ENCODE measurements at regions not wholly inside any gene's neighbourhood (a gene's known extent, or its start where the extent isn't known, plus 50 kb on each side); places are given as distances from the start of the nearest gene placed in this dataset.

- CTCF ChIA-PET, result no interaction called here
- RAD21 ChIA-PET (ENCODE audit: low non-redundant PET in 1 of 2, low total read pairs in 2 of 2, uncharacterized antibody in 2 of 2, unreplicated experiment in 2 of 2), result no interaction called here
- no peak for ATAC-seq
- Histone ChIP-seq H3K27ac (ENCODE audit: low read depth, low read length) (no peak overlapping the region), H3K9me2 (ENCODE audit: insufficient read depth) (no peaks in the 10 kb centered on the region), H3K9ac (ENCODE audit: low read length) (no peak overlapping the region), H3K27me3 (ENCODE audit: insufficient read depth, low read length) (no peaks in the 10 kb centered on the region), H3K4me1 (ENCODE audit: control insufficient read depth in 1 of 2, insufficient read depth in 2 of 2, low read length in 2 of 2) (peaks cover 0 to 12% of the 10 kb centered on the region in 2 experiments; a peak in 1 of 4 replicates), H3K4me2 (ENCODE audit: low read length) (no peak overlapping the region), H4K20me1 (ENCODE audit: insufficient read depth) (no peaks in the 10 kb centered on the region), H3K36me3 (ENCODE audit: control insufficient read depth in 1 of 2, insufficient read depth in 2 of 2, low read length in 2 of 2) (no peaks in the 10 kb centered on the region), H3K9me3 (ENCODE audit: control insufficient read depth in 1 of 2, insufficient read depth in 1 of 2, low read depth in 1 of 2, low read length in 2 of 2) (no peaks in the 10 kb centered on the region), H3K4me3 (replicated peaks in 1 of 2; ENCODE audit: low read depth in 1 of 2, low read length in 2 of 2) (no peak overlapping the region), H3K79me2 (ENCODE audit: insufficient read depth, low read length) (no peaks in the 10 kb centered on the region), H2AFZ (ENCODE audit: low read depth, low read length, poor library complexity, severe bottlenecking) (no peak overlapping the region)
- no peak for DNase-seq (ENCODE audit: low read depth, low spot score)
- TF ChIP-seq EGR1 (IDR thresholded peaks at IDR 0.05; ENCODE audit: low read depth), result no peak
- TF ChIP-seq ATF3 (IDR thresholded peaks at IDR 0.05), result no peak
- no peak for TF ChIP-seq POLR2AphosphoS5 (IDR thresholded peaks at IDR 0.05; ENCODE audit: low read depth, low read length)
- no peak for TF ChIP-seq CEBPB (IDR thresholded peaks at IDR 0.05; ENCODE audit: low read depth)
- TF ChIP-seq CBX3 (IDR thresholded peaks at IDR 0.05; ENCODE audit: low read depth), result no peak
- TF ChIP-seq YY1 (IDR thresholded peaks at IDR 0.05; ENCODE audit: extremely low read depth, insufficient replicate concordance, low read depth, low read length), result no peak
- TF ChIP-seq TCF7L2 (IDR thresholded peaks at IDR 0.05; ENCODE audit: borderline replicate concordance, extremely low read depth, insufficient read depth, insufficient read length), result no peak
- TF ChIP-seq JUND (IDR thresholded peaks at IDR 0.05), result no peak
- no peak for TF ChIP-seq FOSL1 (IDR thresholded peaks at IDR 0.05; ENCODE audit: low read depth)
- no TSS peak for BruUV-seq (replicated peaks)
- intact Hi-C loops (cut with micrococcal nuclease), result no loop called here
- POLR2A ChIA-PET, result no interaction called here
Measured at GRCh38 chr1:43035821-43036741, 77.4 kb upstream of the SLC2A1 start.

GRCh38 chr1:43034778-43035177 is 76.1 kb upstream of the SLC2A1 start:
- Histone ChIP-seq H4K20me1 (ENCODE audit: insufficient read depth) (no peaks in the 10 kb centered on the region), H3K79me2 (ENCODE audit: insufficient read depth, low read length) (no peaks in the 10 kb centered on the region), H2AFZ (ENCODE audit: low read depth, low read length, poor library complexity, severe bottlenecking) (peak overlapping the region; percentile 77), H3K9ac (ENCODE audit: low read length) (no peak overlapping the region), H3K9me2 (ENCODE audit: insufficient read depth) (no peaks in the 10 kb centered on the region), H3K27me3 (ENCODE audit: insufficient read depth, low read length) (no peaks in the 10 kb centered on the region), H3K27ac (ENCODE audit: low read depth, low read length) (no peak overlapping the region), H3K4me3 (replicated peaks in 1 of 2; ENCODE audit: low read depth in 1 of 2, low read length in 2 of 2) (no peak overlapping the region), H3K36me3 (ENCODE audit: control insufficient read depth in 1 of 2, insufficient read depth in 2 of 2, low read length in 2 of 2) (no peaks in the 10 kb centered on the region), H3K4me2 (ENCODE audit: low read length) (no peak overlapping the region), H3K4me1 (ENCODE audit: control insufficient read depth in 1 of 2, insufficient read depth in 2 of 2, low read length in 2 of 2) (peaks cover 0 to 12% of the 10 kb centered on the region in 2 experiments; a peak in 1 of 4 replicates), H3K9me3 (ENCODE audit: control insufficient read depth in 1 of 2, insufficient read depth in 1 of 2, low read depth in 1 of 2, low read length in 2 of 2) (no peaks in the 10 kb centered on the region)
- ATAC-seq (no peak), DNase-seq (ENCODE audit: low read depth, low spot score) (no peak)
- ChIA-PET POLR2A (no interaction called here), RAD21 (ENCODE audit: low non-redundant PET in 1 of 2, low total read pairs in 2 of 2, uncharacterized antibody in 2 of 2, unreplicated experiment in 2 of 2) (no interaction called here), CTCF (no interaction called here)
- no TSS peak for BruUV-seq (replicated peaks)
- intact Hi-C loops (cut with micrococcal nuclease), result no loop called here
- no peak for TF ChIP-seq EZH2phosphoT487 (IDR thresholded peaks at IDR 0.05; ENCODE audit: borderline replicate concordance)
- TF ChIP-seq EGR1 (IDR thresholded peaks at IDR 0.05; ENCODE audit: low read depth), result no peak
- TF ChIP-seq CBX3 (IDR thresholded peaks at IDR 0.05; ENCODE audit: low read depth), result no peak
- no peak for TF ChIP-seq ATF3 (IDR thresholded peaks at IDR 0.05)
- no peak for TF ChIP-seq POLR2AphosphoS5 (IDR thresholded peaks at IDR 0.05; ENCODE audit: low read depth, low read length)
- TF ChIP-seq REST (IDR thresholded peaks at IDR 0.05; ENCODE audit: low read depth), result no peak
- no peak for TF ChIP-seq CEBPB (IDR thresholded peaks at IDR 0.05; ENCODE audit: low read depth)
- no peak for TF ChIP-seq ZBTB33 (IDR thresholded peaks at IDR 0.05; ENCODE audit: extremely low read depth, insufficient replicate concordance, low read length)

Measured in HCT116 (cell line).